Fibroblast of skin of right quadriceps (primary cell): ENCODE measurements at regions not wholly inside any gene's neighbourhood (a gene's known extent, or its start where the extent isn't known, plus 50 kb on each side); places are given as distances from the start of the nearest gene placed in this dataset.
"Not testable (repeated sequence)": the region's sequence is repeated elsewhere in the genome, so short reads cannot be mapped to it uniquely, and the experiment has no call there.

Experiments used
- DNase-seq: peaks from one replicate; pipeline ENCODE4 v3.0.0-alpha.2; 2013

DNA sequence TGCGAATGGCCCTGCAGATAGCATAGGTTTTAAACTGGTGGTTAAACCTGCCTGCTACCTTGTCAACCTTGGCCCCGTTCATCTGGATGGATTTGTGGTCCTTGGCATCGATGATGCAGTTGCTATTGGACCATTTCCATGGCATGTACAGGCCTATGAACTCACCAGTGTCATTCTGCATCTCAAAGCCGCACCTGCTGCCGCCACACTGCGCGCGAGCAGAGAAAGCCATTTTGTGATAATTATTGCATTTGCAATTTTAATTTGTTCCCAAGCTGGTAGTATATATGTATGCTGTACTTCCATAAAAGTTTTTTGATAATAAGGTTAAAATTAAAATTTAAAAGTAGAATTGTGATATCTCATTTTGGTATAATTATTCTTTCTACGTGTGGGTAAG is 94.8 kb upstream of the UXS1 start:
- no peak for DNase-seq

GRCh38 chr2:106285237-106285829 is 91.2 kb upstream of the UXS1 start:
- DNase-seq: no peak

GRCh38 chr2:106284691-106285202 is 90.6 kb upstream of the UXS1 start:
- DNase-seq: no peak

- no peak for DNase-seq
Measured at GRCh38 chr2:106284255-106284654, 90.2 kb upstream of the UXS1 start.

GRCh38 chr2:106283228-106284152 is 89.4 kb upstream of the UXS1 start:
- DNase-seq: not testable (repeated sequence)

- no peak for DNase-seq
Measured at GRCh38 chr2:106282462-106283170, 88.5 kb upstream of the UXS1 start.

- not testable (repeated sequence) for DNase-seq
Measured at GRCh38 chr2:106281907-106282430, 87.9 kb upstream of the UXS1 start.

DNA sequence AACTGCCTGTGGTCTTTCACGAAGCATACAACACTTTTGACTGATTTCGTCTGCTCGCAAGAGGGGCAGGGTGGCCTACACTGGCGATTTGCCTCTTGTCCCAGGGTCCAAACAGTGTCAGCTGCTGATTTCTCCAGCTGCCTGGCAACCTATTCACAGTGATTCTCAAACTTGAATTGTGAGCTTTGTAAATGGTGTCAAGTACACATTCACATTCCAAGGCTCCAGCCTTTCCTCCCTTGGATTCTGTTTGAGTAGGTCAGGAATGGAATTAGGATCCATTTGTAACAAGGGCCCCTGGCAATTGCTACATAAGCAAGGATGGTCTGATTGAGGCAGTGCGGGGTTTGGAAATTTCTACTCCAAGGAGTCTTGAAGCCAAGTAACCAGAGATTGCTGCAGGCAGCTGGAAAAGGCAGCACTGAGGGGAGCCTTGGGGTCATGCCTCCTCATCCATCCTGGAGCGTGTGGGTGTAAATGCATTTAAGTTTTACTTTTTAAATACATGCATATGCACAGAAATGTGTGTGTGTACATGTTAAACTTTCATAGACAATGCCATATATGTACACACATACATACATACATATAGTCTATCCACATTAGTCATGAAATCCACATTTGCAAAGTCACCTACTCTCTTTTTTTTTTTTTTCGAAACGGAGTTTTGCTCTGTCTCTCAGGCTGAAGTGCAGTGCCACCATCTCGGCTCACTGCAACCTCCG is 86.8 kb upstream of the UXS1 start:
- no peak for DNase-seq

DNA sequence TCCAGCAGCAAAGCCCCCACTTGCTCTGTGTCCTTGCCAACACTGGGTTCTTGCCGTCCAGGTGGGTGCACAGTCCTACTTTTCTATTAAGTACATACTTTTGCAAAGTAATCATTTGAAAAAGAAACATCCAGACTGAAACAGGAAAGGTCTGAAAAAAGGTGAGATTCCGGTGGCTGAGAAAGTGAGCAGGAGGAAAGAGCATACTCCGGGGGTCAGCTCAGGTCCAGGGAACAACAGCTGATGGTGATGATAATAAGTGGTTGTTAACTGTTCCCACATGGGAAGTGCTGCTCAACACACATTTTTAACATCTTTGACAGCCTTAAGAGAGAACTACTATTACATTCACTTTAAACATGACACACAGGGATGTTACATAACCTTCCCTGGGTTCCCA is 86.1 kb upstream of the UXS1 start:
- DNase-seq: no peak

DNA sequence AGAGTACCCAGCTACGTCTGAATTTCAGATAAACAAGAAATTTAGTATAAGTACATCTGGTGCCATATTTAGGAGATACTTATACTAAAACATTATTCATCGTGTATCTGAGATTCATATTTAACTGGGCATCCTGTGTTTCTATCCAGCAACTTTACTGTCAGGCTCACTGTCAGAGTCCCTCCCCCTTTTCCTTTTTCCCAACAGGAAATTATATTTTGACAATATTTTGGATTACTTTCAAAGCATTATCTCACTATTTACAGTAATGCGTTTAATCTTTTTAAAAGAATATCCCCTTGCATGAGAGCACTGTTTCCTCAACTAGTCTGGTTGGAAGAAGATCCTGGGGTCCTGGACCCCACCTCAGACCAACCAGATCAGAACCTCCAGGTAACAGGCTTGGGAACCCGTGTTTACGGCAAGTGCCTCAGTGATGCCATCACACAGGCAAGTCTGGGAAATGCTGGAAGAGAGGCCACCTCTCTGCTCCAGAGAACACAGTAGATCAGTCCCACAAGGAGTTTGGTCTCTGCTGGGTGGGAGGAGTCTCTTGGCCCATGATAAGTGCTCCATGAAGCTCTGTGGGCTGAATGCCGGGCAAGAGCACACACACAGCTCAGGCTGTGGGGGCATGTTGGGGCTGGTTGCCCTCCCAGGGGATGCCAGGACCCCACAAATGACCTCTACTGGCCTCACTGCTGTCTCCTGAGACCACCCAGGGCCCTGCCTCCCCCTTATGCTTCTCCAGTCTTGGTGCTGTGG is 84.2 kb upstream of the UXS1 start:
- DNase-seq: no peak

DNA sequence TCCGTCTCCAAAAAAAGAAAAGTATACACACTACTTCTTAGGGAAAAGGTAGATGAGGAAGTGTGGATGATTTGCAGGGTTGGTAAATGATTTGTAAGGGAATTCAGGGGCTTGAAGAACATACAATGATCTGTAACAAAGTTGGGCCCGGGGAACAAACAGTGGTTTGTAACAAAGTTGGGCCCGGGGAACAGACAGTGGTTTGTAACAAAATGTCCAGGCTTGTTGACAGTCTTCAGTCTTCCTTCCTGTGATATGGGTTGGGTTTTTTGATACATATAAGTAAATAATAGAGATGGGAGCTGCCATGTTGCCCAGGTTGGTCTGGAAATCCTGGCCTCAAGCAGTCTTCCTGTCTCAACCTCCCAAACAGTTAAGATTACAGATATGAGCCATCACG is 83.3 kb upstream of the UXS1 start:
- DNase-seq: no peak

GRCh38 chr2:106275971-106276370 is 81.9 kb upstream of the UXS1 start:
- no peak for DNase-seq

DNA sequence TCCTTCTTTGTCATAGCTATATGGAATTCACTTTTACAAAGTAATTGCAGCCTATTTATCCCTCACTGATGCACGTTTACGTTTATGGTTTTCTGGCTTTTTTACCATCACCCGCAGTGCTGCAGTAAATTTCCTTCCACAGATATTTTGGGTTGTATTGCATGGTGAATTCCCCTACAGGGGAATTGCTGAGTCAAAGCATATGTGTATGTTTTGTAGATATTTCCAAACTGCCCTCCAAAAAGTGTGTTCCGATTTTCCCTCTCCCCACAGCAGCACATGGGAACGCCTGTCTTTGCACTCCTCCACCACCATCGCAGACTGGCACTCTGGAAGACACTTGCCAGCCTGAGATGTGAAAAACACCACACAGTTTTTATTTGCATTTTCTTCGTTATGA is 80.6 kb upstream of the UXS1 start:
- no peak for DNase-seq

DNA sequence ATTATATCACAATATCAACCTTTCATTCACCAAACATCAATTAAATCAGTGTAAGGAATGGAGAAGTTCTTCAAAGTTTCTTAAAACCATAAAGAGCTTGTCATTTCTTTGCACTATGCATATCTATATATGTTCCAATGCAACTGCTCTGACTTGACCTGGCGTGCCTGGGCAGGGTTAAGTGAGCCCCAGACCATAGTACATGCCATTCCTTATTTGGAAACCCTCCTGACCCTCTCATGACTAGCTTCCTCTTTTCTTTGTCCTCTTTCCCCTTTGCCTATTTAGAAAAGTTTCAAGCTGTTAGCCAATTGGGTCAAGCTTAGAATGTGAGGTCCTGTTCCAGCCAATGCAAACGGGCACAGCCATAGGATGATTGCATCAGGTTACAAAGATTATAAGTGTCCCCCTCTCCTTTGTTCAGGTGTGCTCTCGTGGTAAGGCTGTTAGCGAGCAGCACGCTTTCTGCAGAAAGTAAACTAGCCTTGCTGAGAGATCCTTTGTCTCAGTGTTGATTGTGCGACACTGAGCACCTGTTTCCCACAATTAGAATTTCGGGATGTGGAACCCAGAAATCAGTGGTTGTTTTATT is 78.2 kb upstream of the UXS1 start:
- no peak for DNase-seq

DNA sequence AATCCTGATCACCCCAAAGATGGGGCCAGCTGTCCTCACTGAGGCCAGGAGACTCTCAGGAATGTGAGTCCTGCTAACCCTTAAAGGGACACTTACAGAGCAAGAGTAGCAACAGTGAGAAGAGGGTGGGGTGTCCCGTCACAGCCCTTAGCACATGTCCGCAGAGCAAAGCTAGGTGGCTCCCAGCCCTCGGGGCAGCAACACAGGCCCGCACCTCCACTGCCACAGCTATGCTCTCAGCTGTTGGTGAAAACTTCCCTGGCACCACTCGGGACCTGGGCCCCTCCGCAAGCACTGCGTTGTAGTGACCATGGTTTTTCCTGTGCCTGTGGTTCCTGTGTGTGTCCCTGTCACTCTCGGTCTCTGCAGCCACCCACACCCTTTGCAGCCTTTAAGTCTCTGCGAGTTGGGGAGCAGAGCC is 76.4 kb upstream of the UXS1 start:
- DNase-seq: no peak

GRCh38 chr2:106269591-106270291 is 75.6 kb upstream of the UXS1 start:
- DNase-seq: no peak

DNA sequence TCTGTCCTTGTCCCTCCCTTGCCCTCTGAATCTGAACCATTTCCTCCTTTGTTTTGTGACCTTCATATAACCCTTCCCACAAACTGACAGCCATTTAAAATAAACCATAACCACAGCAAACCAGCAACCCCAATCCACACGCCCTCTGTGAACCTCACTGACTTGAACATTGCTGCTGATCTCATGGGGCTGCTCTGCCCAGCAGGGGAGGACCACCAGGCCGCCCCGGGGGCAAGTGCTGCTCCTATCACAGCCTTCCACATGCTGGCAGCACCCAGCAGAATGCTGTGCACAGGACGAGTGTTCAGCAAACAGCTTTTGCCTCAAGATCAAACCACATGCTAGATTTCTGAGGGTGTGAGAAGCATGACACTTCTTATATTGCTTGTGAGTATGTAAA is 73.9 kb upstream of the UXS1 start:
- DNase-seq: no peak

DNA sequence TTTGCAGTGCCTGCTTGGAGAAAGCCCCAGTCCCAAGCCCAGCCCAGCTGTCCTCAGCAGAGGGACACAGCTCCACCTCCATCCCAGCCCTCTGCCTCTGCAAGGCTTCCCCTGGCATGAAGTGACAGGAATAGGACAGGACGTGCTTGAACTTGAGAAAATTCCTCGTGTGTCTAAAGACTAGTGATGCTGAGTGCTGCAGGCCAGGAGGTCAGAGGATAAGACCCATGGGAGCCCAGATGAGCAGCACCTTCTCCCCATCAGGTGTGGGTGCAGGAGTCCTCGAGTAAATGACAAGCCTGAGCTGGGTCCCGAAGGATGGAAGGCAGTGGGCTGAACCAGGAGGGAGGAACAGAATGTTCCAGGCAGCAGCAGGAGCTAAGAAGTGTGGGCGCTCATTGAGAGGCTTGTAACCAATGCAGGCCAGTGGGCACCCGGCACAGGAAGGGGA is 67.8 kb upstream of the UXS1 start:
- no peak for DNase-seq

DNA sequence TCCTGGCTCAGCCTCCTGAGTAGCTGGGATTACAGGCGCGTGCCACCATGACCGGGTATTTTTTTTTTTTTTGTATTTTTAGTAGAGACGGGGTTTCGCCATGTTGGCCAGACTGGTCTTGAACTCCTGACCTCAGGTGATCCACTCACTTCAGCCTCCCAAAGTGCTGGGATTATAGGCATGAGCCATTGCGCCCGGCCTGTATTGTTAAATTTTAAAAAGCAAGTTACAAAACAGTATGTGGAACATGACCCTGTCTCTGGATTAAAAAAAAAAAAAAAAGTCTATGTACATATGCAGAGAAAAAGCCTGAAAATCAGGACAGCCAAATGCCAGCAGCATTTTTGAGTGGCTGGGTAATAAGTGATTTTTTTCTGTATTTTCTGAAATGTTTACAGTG is 64.8 kb upstream of the UXS1 start:
- DNase-seq: not testable (repeated sequence)

DNA sequence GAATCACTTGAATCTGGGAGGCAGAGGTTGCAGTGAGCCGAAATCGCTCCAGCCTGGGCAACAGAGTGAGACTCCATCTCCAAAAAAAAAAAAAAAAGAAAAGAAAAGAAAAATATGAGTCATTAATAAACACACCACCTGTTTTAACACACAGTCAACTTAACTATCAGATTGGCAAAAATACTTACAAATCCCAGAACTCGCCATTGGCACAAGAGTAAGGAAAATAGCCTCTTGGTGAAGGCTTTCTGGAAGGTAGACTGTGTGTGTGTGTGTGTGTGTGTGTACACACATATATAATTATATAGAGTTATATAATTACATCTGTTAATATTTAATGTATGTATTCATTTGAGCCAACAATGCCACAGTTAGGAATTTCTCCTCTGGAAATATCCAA is 63.7 kb upstream of the UXS1 start:
- no peak for DNase-seq

GRCh38 chr2:106257135-106257534 is 63.0 kb upstream of the UXS1 start:
- no peak for DNase-seq
